ENCODE measurements at regions not wholly inside any gene's neighbourhood (a gene's known extent, or its start where the extent isn't known, plus 50 kb on each side); places are given as distances from the start of the nearest gene placed in this dataset.

GRCh38 chr6:120328521-120328920, 979.0 kb upstream of the MAN1A1 start:
- no peak for DNase-seq (ENCODE audit: low read depth)

GRCh38 chr6:120320481-120321162, 971.1 kb upstream of the MAN1A1 start:
- POLR2A ChIA-PET: no interaction called here

More at GRCh38 chr6:120328521-120328920, 979.0 kb upstream of the MAN1A1 start:
- ChIA-PET POLR2A (no interaction called here), CTCF (no interaction called here)
- Histone ChIP-seq H3K27me3 (ENCODE audit: control insufficient read depth, insufficient read depth, low read length) (no peaks in the 10 kb centered on the region), H3K36me3 (ENCODE audit: control insufficient read depth, insufficient read depth, low read length) (no peaks in the 10 kb centered on the region), H3K4me3 (ENCODE audit: low read depth, low read length) (no peak overlapping the region)
- no peak for TF ChIP-seq CTCF (IDR thresholded peaks at IDR 0.05; ENCODE audit: insufficient read depth, low read depth, low read length)

GRCh38 chr6:120304223-120304622, 954.7 kb upstream of the MAN1A1 start:
- H3K4me3 ChIP-seq (ENCODE audit: low read depth, low read length): no peak overlapping the region
- no peaks in the 10 kb centered on the region for H3K36me3 ChIP-seq (ENCODE audit: control insufficient read depth, insufficient read depth, low read length)
- H3K27me3 ChIP-seq (ENCODE audit: control insufficient read depth, insufficient read depth, low read length): no peaks in the 10 kb centered on the region
- ChIA-PET CTCF (no interaction called here), POLR2A (no interaction called here)
- no peak for DNase-seq (ENCODE audit: low read depth)
- no peak for TF ChIP-seq CTCF (IDR thresholded peaks at IDR 0.05; ENCODE audit: insufficient read depth, low read depth, low read length)

More at GRCh38 chr6:120320481-120321162, 971.1 kb upstream of the MAN1A1 start:
- Histone ChIP-seq H3K4me3 (ENCODE audit: low read depth, low read length) (no peak overlapping the region), H3K36me3 (ENCODE audit: control insufficient read depth, insufficient read depth, low read length) (no peaks in the 10 kb centered on the region), H3K27me3 (ENCODE audit: control insufficient read depth, insufficient read depth, low read length) (no peaks in the 10 kb centered on the region)
- no peak for TF ChIP-seq CTCF (IDR thresholded peaks at IDR 0.05; ENCODE audit: insufficient read depth, low read depth, low read length)
- DNase-seq (ENCODE audit: low read depth): no peak
- CTCF ChIA-PET: no interaction called here

- no peak for DNase-seq (ENCODE audit: low read depth)
- Histone ChIP-seq H3K27me3 (ENCODE audit: control insufficient read depth, insufficient read depth, low read length) (no peaks in the 10 kb centered on the region), H3K4me3 (ENCODE audit: low read depth, low read length) (no peak overlapping the region), H3K36me3 (ENCODE audit: control insufficient read depth, insufficient read depth, low read length) (no peaks in the 10 kb centered on the region)
- no peak for TF ChIP-seq CTCF (IDR thresholded peaks at IDR 0.05; ENCODE audit: insufficient read depth, low read depth, low read length)
- CTCF ChIA-PET: no interaction called here
- POLR2A ChIA-PET: no interaction called here
These were observed 954.0 kb upstream of the MAN1A1 start for GRCh38 chr6:120303527-120303926.

- no peaks in the 10 kb centered on the region for H3K36me3 ChIP-seq (ENCODE audit: control insufficient read depth, insufficient read depth, low read length)
- no peak for TF ChIP-seq CTCF (IDR thresholded peaks at IDR 0.05; ENCODE audit: insufficient read depth, low read depth, low read length)
- H3K27me3 ChIP-seq (ENCODE audit: control insufficient read depth, insufficient read depth, low read length): no peaks in the 10 kb centered on the region
- ChIA-PET CTCF (no interaction called here), POLR2A (no interaction called here)
- DNase-seq (ENCODE audit: low read depth): no peak
- no peak overlapping the region for H3K4me3 ChIP-seq (ENCODE audit: low read depth, low read length)
These were observed 952.5 kb upstream of the MAN1A1 start for GRCh38 chr6:120302041-120302440.
